ENCODE measurements at regions not wholly inside any gene's neighbourhood (a gene's known extent, or its start where the extent isn't known, plus 50 kb on each side); places are given as distances from the start of the nearest gene placed in this dataset.

DNA sequence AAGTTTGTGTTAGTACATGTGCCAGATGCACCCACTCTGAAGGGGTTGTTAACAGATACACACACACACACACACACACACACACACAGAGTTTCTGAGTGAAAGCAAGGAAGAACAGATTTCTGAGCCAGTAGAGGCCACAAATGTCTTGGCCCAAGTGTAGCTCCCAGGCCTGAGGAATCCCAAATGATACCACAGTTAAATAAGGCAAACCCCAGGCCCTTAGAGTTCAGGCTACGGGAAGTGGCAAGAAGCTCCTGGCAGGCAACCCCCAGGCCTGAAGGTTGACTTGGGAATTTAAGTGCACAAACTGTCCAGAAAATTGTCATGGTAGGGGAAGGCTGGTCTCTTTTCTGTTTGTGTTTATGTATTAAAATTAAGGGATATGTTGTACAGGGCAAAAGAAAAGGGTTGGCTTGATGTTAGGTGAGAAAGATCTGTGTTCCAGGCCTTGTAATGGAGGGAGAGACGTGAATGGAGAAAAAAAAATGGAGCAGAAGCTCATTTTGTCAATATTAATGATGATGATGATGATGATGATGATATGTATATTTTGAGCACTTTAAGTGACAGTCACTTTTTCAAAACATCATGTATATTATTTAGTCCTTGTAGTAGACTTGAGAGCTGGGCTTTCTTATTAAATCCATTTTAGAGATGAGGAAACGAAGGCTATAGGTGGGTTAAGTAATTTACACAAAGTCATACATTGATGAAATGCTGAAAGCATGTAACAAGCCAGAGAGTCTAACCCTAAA, 317.0 kb upstream of the JAG1 start:
- DNase-seq (ENCODE audit: low read depth in 2 of 2) = no peak

DNA sequence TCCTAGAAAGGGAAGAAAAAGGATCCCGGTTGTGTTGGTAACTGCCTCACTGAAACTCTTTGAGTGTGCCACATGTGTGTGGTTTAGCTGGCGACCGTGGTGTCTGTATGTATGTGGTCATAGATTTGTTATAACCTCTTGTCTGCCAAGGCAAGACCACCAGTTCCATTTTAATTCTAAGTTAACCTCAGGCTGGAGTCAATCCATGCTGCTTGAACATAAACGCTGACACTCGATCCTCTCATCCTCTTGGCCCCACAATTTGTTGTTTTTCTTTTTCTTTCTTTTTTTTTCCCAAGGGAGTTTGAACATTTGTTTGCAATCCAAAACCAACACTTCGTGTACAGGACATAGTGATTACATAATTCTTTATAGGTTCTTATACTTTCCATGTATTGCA, 318.9 kb upstream of the JAG1 start:
- no peak for DNase-seq (ENCODE audit: low read depth in 2 of 2)

DNA sequence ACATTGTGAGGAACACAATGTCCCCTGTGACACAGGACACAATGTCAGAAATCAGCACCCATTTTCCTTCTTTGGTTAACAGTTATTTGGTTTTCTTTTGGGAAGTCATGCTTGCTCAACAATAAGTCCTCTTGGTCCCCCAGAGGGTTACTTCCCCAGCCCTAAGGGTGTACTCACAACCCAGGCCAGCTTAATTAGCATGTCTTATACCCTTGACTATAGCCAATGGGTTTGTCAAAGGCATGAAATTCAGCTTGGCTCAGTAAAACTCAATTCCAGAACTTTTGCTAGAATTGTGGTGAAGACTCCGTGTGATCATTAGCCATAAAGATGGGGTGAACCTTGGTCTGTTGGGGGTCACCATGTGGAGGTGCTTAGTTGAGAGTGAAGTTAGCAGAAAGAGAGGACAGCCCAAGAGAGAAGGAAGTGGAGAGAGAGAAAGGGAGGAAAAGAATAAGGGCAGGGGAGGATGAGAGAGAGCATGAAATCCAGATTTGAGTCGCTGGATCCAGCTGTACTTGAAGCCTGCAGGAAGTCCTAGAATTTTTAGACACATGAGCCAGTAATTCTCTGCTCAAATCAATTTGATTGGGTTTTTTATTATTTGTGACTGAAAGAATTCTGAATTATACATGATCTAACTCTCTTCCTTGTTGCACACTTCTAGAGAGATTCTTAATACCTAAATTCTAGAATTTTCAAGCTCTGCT, 321.3 kb upstream of the JAG1 start:
- DNase-seq (ENCODE audit: low read depth in 2 of 2) = no peak

DNA sequence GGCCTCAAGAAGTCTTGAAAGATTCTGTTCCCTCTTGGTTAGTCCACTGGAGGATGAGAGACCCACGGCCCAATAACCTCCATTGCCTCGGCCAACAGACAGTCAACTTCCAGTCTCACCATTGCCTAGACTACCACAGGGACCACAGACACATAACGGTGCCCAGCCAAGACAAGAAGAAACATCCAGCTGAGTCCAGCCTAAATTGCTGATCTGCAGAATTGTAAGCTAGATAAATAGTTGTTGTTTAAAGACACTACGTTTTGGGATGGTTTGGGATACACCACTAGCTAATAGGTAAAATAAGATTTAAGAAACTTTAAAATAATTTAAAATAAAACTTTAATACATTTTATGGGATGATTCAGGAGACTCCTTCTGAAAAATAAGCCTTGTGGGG, 324.7 kb upstream of the JAG1 start:
- DNase-seq (ENCODE audit: low read depth in 2 of 2) = no peak

DNA sequence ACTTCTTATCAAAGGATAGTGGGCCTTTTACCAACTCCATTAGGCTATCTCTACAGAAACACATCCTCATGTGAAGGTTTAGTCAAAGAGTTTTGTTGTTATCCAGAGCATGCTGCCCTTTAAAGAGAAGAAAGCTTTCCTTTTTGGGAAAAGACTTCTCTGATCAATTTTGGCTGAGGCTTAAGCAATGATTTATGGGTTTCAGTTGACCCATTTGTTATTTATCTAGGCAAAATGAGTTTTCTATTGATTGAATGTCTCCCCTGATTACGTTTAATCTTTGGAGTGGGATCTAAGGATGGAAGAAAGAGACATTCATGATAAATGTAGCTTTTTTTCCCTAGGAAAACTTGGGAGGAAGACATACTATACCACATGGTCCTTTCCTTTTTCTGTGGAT, 326.6 kb upstream of the JAG1 start:
- no peak for DNase-seq (ENCODE audit: low read depth in 2 of 2)

DNA sequence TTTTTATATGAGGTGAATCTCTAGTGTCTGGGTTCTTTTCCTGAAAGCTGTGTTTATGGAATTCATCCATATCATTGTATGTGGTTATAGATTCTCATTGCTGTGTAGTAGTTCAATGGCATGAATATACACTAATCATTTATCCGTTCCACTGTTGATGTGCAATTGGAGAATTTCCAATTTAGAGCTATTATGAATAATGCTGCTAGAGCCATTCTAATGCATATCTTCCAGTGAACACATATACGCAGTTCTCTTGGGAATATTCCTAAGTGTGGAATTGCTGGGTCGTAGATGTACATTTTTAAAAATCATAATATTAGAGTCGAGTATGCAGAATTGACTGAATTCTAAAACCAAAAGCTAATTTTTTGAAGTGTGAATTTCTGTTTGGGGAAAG, 327.5 kb upstream of the JAG1 start:
- DNase-seq (ENCODE audit: low read depth in 2 of 2) = no peak

DNA sequence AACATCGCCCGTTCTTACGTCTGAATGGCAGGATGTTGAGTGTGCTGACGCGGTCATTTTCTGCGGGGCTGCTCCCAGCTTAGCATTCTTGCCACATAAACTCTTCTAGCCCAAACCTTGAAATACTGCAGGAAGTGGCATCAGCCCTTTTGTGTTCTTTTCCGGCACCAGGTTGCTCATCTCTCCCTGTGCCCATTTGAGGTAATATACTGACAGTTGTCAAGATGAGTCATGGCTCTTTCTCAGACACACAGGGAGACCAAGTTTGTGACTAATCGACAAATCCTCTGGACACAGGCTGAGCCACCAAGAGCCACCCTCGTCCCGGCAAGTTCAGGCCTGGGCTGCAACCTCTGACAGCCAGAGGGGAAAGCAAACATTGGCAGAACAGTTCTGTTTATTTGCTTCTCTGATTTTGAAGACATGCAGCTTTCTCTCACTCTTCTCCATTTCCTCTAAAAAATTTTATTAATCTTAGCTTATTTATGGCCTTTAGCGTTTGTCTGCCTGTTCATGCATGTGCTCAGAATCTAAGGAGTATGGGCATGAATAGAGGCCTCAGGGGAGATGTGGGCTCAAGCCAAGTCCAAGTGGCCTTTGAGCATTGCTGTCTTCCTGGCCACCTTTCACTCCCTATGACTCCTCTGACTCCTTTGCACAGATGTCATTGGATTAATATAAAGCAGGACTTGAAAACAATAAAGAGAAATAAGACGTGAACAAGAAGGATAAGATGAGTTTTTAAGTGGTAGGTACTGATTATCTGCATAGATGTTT, 328.2 kb upstream of the JAG1 start:
- no peak for DNase-seq (ENCODE audit: low read depth in 2 of 2)

DNA sequence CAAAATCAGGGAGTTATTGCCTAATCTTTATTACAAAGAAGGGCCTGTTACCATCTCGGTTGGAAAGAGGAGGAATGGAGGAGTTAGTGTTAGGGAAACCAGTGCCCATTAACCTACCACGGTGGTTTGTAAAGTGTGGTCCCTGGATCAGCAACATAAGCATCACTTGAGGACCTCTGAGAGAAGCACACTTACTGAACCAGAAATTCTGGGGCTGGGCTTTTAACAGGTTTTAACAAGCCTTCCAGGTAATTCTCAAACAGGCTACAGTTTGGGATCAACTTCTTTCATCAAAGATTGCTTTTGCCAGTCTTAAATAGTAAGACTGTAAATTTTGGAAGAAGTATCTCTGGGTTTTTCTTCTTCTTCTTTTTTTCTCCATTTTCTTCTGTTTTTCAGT, 329.5 kb upstream of the JAG1 start:
- DNase-seq (ENCODE audit: low read depth in 2 of 2) = no peak

DNA sequence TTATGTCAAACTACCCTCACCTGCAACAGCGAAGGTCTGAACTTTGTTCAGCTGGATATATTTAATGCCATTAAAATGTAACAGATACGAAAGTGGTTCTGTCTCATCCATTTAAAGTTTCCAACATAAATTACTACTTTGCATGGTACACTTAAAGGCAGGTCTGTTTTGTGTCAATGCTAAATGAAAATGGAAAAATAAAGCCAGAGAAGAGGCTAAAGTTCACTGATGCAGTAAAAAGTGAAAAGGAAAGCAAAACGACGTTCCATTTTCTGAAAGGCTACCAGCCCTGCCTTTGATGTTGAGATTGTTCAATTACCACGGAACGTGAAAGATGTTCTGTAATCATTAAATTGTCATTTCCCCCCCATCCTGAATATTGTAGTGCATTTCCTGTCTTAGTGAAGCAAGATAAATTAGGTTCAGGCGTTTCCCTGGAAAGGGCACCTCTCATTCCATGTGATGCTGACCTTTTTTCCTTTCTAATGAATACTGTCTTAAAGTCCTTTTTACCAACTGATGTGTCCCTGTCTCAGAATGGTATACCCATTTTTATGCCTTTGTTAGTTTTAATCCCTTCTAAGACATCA, 334.7 kb upstream of the JAG1 start:
- DNase-seq (ENCODE audit: low read depth in 2 of 2) = no peak

DNA sequence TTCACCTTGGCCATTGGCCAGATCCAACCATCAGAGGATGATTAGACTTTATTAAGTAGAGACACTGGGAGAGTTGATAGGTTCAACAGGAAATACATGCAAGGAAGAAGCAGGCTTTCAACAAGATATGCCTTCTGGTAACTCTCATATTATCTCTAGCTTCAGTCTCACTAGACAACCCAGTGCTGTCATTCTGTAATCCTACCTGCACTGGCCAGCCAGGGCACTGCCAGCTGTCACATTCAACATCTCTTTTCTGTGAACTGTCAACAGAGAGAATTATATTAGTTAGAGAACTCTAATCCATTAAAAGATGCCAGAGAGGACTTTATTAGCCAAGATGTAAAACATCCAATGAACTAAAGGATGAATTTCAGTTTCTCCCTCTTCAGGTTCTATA, 337.9 kb upstream of the JAG1 start:
- DNase-seq (ENCODE audit: low read depth in 2 of 2) = no peak

DNA sequence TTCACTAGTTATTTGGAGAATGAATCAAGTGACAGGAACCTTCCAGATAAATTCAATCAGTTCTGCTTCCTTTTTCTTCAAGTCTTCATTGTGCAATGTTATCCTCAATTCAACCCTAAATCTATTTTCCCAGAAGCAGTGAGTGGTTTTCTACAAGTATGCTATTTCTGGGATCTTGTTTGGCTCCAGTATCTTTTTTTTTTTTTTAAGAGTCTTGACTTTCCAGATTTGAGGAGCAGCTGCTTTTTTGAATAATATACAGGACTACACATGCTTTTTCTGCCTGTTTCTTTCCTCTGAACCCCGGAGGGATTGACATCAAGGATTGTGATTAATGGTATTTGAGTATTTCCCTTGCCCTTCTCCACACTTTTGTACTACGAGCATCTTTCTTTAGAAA, 339.2 kb upstream of the JAG1 start:
- no peak for DNase-seq (ENCODE audit: low read depth in 2 of 2)

DNA sequence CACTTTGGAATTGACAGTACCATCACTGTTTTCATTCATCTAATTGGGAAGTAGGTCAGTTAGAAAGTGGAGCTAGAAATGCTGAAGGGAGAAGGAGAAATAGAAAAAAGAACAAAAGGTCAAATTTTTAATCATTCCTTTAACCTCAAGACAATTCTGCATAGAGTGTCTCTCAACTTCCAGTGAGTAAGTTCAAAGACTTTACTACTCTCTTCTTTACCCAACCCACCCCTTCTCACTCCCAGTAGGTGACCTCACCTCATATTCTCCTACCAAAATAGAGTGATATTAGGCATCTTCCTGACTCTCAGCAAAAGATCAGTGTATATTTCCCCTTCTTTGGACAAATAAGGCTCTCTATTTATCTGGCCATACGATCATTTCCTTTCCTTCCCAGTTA, 340.0 kb upstream of the JAG1 start:
- DNase-seq (ENCODE audit: low read depth in 2 of 2) = no peak

DNA sequence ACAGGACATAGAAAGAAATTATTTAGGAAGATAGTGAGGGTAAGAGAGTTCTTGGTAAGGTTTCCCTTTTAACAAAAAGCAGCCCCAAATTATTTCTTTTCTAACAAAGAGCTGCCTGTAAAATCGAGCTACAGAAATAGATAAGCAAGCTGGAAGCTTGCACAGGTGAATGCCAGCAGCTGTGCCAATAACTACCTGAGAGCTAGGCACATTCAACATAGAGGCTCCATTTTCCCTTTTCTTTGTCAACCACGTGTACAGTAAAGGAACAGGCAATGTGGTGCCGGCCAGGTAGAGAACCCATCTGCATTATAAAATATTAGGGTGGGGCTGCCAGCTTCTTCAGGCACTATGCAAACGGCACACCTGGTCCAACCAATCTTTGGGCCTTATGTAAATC, 341.6 kb upstream of the JAG1 start:
- no peak for DNase-seq (ENCODE audit: low read depth in 2 of 2)

DNA sequence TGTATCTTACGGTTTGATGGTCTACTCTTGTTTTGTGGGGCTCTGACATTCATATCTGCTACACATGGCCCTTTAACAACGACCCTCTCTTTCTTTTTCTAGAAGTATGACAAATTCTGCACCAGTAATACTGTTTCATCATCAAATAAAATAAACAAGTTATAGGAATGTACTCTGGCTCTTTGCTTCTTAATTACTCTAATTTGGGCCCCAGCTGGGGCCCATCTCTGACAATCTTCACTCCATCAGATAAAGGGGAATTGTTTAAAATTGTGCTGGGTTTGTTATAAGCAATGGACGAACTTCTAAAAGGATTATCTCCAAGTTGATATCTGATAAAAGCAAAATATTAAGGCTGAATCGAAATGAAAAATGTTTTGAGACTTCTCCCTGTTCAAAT, 343.6 kb upstream of the JAG1 start:
- DNase-seq (ENCODE audit: low read depth in 2 of 2) = no peak

DNA sequence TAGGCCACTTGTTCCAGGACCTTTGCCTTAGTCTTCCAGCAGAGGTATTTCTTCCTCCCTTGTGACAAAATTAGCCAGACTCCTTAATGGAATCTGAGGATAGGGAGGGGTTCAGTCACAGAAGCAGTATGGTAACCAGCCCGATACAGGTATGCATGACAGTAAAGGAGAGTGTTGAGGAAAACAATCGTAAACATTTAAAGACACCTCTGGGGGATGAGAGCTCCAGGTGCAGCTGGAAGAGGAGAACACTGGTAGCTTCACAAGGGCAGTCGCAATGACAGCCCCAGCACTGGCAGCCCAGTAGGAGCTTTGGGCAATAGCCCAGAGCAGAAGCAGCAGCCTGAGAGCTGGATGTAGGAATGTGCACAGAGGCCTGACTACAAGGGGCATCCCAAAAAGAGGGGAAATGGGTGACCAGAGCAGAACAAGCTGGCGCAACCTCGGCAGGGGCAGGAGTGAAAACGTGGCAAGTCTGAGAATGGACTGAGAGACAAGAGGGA, 344.9 kb upstream of the JAG1 start:
- DNase-seq (ENCODE audit: low read depth in 2 of 2) = no peak

DNA sequence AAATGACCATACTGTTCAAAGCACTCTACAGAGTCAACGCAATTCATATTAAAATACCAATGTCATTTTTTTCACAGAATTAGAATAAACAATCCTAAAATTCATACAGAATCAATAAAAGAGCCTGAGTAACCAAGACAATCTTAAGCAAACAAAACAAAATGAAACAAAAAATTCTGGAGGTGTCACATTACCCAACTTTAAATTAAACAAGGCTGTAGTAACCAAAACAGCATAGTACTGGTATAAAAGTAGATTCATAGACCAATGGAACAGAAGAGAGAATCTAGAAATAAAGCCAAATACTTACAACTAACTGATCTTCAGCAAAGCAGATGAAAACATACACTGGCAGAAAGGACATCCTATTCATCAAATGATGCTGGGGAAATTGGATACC, 346.9 kb upstream of the JAG1 start:
- DNase-seq (ENCODE audit: low read depth in 2 of 2) = no peak

DNA sequence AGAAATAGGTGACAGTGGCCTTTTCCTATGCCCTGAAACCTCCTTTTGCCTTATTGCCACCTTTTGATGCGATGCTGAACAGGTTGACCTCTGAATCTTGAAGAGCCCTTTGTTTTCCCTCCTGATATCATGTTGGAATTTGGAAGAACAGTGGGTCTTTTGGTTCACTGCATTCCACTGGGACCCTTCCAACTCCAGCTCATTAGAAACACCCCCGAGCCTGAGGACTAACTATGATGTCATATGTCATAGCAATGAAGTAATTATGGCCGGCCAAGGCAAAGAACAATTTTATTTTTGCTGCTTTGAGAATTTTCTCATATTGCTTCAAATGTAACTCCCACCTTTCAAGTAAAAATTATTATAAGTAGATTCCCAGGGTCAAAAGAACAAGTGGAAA, 353.4 kb upstream of the JAG1 start:
- DNase-seq (ENCODE audit: low read depth in 2 of 2) = no peak

DNA sequence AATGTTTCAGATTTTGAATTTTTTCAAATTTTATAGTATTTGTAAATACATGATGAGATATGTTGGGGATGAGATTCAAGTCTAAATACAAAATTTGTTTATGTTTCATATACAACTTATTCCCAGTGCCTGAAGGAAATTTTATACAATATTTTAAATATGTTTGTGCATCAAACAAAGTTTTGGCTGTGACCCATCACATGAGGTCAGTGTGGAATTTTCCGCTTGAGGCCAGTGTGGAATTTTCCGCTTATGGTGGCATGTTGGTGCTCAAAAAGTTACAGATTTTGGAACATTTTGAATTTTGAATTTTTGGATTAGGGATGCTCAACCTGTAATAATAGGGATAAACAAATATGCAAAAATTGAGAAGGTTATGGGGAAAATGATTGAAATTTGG, 356.6 kb upstream of the JAG1 start:
- no peak for DNase-seq (ENCODE audit: low read depth in 2 of 2)

DNA sequence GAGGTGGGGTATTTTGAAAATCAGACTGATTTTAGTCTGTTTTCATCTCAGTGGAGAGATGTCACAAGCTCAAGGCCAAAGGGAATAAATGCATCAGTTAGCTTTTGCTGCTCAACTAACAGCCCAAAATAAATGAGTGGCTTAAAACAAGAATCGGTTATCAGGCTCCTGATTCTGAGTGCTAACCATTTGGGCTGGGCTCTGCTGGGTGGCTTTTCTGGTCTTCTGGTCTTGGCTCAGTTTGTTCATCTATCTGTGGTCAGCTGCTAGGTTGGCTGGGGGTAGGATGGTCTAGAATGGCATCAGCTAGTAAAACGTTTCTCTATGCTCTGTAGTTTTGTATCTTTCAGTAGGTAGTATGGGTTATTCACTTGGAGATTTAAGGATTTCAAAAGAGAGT, 357.5 kb upstream of the JAG1 start:
- no peak for DNase-seq (ENCODE audit: low read depth in 2 of 2)

DNA sequence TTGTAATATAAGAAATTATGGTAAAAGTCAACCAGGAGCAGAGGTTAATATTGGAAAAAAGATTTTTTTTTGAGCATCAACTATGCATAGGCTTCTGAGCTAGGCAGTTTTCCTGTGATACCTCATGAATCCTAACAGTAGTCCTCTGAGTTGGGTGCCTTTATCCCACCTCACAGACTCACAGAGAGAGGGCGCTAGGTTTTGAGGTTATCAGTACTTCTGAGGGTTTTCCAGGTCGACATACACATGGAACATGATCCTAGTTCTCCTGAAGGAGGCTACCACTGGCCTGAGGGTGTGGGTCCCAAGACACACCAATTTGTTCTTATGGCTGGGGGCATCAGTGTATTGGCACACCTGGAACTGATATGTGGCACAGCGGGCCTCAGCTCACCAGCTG, 358.8 kb upstream of the JAG1 start:
- DNase-seq (ENCODE audit: low read depth in 2 of 2) = no peak

DNA sequence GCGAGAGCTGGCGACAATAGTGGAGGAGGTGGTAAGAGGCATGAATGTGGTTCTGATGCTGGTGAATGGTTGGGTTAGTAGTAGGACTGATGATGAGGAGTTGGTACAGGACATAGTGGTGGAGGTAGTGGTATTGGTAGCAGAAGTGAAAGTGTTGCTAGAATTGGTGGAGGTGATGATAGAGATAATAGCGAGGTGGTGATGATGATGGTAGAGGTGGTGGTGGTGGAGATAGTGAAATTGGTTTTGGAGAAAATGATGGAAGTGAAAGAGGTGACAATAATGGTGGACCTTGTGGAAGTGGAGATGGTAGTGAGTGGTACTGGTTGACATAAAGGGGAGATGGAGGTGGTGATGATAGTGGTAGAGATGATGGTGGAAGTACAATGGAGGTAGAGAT, 360.2 kb upstream of the JAG1 start:
- no peak for DNase-seq (ENCODE audit: low read depth in 2 of 2)

DNA sequence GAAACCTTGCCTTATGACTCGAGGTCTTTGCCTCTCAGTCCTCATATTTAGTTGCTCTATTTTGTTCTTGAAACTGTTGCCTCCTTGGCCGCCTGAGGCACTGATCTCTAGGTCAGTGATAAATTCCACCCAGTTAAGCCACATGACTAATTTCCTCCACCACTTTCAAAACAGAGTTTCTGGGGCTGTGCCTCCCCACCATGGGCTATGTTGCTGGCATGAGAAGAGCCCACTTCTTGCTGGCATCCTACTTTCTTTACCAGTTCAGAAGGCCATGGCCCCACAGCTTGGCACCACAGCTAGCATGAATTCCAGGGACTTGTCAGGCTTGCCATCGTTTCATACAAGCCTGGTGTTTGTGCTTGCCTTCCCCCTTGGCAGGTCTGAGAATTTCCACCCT, 361.4 kb upstream of the JAG1 start:
- DNase-seq (ENCODE audit: low read depth in 2 of 2) = no peak
